SH-SY5Y (cell line): ENCODE measurements at regions not wholly inside any gene's neighbourhood (a gene's known extent, or its start where the extent isn't known, plus 50 kb on each side); places are given as distances from the start of the nearest gene placed in this dataset.

Source experiments
- GATA2 ChIP-seq: IDR thresholded peaks from 2 replicates; pipeline ENCODE4 v1.6.1; 2011; ENCODE audit warnings: mild to moderate bottlenecking, low read depth, low read length
- GATA3 ChIP-seq: IDR thresholded peaks from 2 replicates; pipeline ENCODE4 v1.6.1; 2011; ENCODE audit warnings: low read depth, mild to moderate bottlenecking, low read length, moderate library complexity

DNA sequence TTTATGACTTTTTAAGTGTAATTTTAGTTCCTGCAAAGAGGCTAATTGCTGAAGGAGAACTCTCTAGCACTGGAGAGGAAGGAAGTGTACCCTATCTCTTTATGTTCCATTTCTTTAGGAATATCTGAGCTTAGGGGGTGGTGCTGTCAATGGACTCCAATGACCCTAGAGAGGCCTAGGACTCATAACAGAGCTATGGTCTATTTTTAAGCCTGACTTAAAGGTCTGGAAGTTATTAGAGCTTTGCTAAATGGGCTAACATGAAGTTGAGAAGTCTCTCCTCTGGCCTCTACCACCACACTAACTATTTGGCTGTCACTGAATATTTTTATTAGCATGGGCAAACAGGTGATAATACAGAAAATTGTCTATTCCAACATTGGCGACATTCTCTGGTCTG lies 152.2 kb downstream of the SPATA18 start:
- TF ChIP-seq GATA2: no peak
- no peak for TF ChIP-seq GATA3
